A549 (cell line): ENCODE measurements at regions not wholly inside any gene's neighbourhood (a gene's known extent, or its start where the extent isn't known, plus 50 kb on each side); places are given as distances from the start of the nearest gene placed in this dataset.

Experiments used
- RCOR1 ChIP-seq: fragments of 150-350 bp; IDR thresholded peaks from 2 replicates; pipeline ENCODE4 v1.6.1; 2014; ENCODE audit warnings: antibody characterized with exemption, low read length, low read depth
- TF ChIP-seq, protein P1 (sequence below): fragments of 150-350 bp; IDR thresholded peaks from 2 replicates; pipeline ENCODE4 v1.6.1; 2014; ENCODE audit warnings: low read depth, mild to moderate bottlenecking, low read length

DNA sequence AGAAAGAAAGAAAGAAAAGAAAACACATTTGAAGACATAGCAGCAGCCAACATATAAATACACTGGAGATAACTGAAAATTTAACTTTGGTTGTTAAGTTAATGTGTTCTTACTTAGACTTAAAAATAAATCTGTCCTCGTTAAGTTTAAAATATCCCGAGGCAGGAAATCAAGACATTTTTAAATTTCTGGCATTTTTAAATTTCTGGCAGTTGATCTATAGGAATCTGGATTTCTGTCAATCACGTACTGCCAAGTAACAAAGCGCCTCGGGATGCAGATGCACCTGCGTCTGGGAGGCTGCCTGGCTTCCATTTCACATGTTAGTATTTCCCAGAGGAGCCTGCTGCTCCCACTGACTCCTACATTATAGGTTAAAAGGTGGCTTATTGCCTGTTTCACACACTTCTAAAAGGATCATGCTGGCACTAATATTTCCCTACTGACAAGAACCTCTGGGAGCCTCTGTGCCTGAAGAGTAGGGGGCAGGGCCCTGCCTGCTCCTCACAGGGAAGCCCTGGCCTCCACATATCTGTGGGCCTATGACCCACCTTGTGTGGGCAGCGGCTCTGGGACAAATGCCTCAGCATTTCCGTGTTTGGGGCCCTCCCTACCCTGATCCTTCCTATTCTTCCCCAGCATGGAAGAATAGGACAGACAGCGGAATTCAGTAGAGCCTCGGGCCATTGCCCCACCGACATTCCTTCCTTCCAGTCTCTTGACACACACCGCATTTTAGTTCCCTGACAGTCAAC, 62.8 kb upstream of the ATP12A start:
- no peak for TF ChIP-seq RCOR1
- TF ChIP-seq, protein P1, sequence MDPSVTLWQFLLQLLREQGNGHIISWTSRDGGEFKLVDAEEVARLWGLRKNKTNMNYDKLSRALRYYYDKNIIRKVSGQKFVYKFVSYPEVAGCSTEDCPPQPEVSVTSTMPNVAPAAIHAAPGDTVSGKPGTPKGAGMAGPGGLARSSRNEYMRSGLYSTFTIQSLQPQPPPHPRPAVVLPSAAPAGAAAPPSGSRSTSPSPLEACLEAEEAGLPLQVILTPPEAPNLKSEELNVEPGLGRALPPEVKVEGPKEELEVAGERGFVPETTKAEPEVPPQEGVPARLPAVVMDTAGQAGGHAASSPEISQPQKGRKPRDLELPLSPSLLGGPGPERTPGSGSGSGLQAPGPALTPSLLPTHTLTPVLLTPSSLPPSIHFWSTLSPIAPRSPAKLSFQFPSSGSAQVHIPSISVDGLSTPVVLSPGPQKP = no peak
